Thoracic aorta (tissue), 2 donors: ENCODE measurements at regions not wholly inside any gene's neighbourhood (a gene's known extent, or its start where the extent isn't known, plus 50 kb on each side); places are given as distances from the start of the nearest gene placed in this dataset.

Experiments
- ATAC-seq: fragments of 150-250 bp; one replicate; pipeline ENCODE4 v1.8.0; 2017; ENCODE audit warnings: low read depth; ENCODE audit not compliant: insufficient number of reproducible peaks, low FRiP score
- DNase-seq: peaks from one replicate; pipeline ENCODE4 v3.0.0-alpha.2; 2020; ENCODE audit warnings: low spot score
- H3K27ac ChIP-seq, 2 donors: fragments of 200-600 bp; sonication (generic); 1 replicate in 1 of 2; 2 replicates in 1 of 2; pipeline ENCODE4 v1.5.1; 2016; ENCODE audit warnings: mild to moderate bottlenecking in 2 of 2, moderate library complexity in 2 of 2
- H3K27me3 ChIP-seq: fragments of 200-600 bp; sonication (generic); replicated peaks from 2 replicates; pipeline ENCODE4 v1.6.0; 2016; ENCODE audit warnings: mild to moderate bottlenecking; ENCODE audit not compliant: insufficient read depth
- H3K36me3 ChIP-seq: fragments of 200-600 bp; sonication (generic); one replicate; pipeline ENCODE4 v1.5.1; 2016
- H3K4me1 ChIP-seq, 2 donors: fragments of 200-600 bp; sonication (generic); 1 replicate in 1 of 2; 2 replicates in 1 of 2; pipeline versions ENCODE4 v1.5.1 to v1.6.0; 2016; ENCODE audit warnings: low read depth in 2 of 2, mild to moderate bottlenecking in 1 of 2; ENCODE audit not compliant: control insufficient read depth in 1 of 2
- H3K4me3 ChIP-seq: fragments of 200-600 bp; sonication (generic); 2 replicates; pipeline ENCODE4 v1.5.1; 2016; ENCODE audit warnings: mild to moderate bottlenecking
- H3K9me3 ChIP-seq: fragments of 200-600 bp; sonication (generic); 2 replicates; pipeline ENCODE4 v1.5.1; 2016
- CTCF ChIP-seq: fragments of 200-600 bp; sonication (generic); IDR thresholded peaks from one replicate; pipeline ENCODE4 v1.5.1; 2019; ENCODE audit warnings: antibody characterized with exemption

- no peak for TF ChIP-seq CTCF
- Histone ChIP-seq H3K4me1 (no peaks in the 10 kb centered on the region), H3K27me3 (no peaks in the 10 kb centered on the region), H3K9me3 (no peaks in the 10 kb centered on the region), H3K4me3 (no peak overlapping the region), H3K27ac (no peak overlapping the region), H3K36me3 (no peaks in the 10 kb centered on the region)
- no peak for DNase-seq
- no peak for ATAC-seq
Measured at GRCh38 chr9:27856054-27856453, 282.8 kb upstream of the C9orf72 start.

GRCh38 chr9:27856748-27857147, 283.5 kb upstream of the C9orf72 start:
- Histone ChIP-seq H3K9me3 (no peaks in the 10 kb centered on the region), H3K36me3 (no peaks in the 10 kb centered on the region), H3K4me3 (no peak overlapping the region), H3K4me1 (no peaks in the 10 kb centered on the region), H3K27ac (no peak overlapping the region), H3K27me3 (no peaks in the 10 kb centered on the region)
- no peak for TF ChIP-seq CTCF
- ATAC-seq (no peak), DNase-seq (no peak)

- H3K9me3 ChIP-seq, result no peaks in the 10 kb centered on the region
- ATAC-seq (no peak), DNase-seq (no peak)
- H3K27me3 ChIP-seq, result no peaks in the 10 kb centered on the region
- TF ChIP-seq CTCF, result no peak
- no peak overlapping the region for H3K27ac ChIP-seq
- H3K4me1 ChIP-seq, result no peaks in the 10 kb centered on the region
- no peaks in the 10 kb centered on the region for H3K36me3 ChIP-seq
- no peak overlapping the region for H3K4me3 ChIP-seq
Measured at GRCh38 chr9:27861887-27862286, 288.6 kb upstream of the C9orf72 start.

- Histone ChIP-seq H3K27ac (no peak overlapping the region), H3K4me1 (no peaks in the 10 kb centered on the region), H3K4me3 (no peak overlapping the region), H3K9me3 (no peaks in the 10 kb centered on the region), H3K36me3 (no peaks in the 10 kb centered on the region), H3K27me3 (no peaks in the 10 kb centered on the region)
- DNase-seq (no peak), ATAC-seq (no peak)
- TF ChIP-seq CTCF, result no peak
Measured at GRCh38 chr9:27864644-27865438, 291.6 kb upstream of the C9orf72 start.

GRCh38 chr9:27866741-27867140, 293.5 kb upstream of the C9orf72 start:
- ATAC-seq, result no peak
- no peaks in the 10 kb centered on the region for H3K27me3 ChIP-seq
- no peaks in the 10 kb centered on the region for H3K9me3 ChIP-seq
- no peak overlapping the region for H3K4me3 ChIP-seq
- H3K27ac ChIP-seq, result no peak overlapping the region
- no peaks in the 10 kb centered on the region for H3K4me1 ChIP-seq
- TF ChIP-seq CTCF, result no peak
- DNase-seq, result no peak
- no peaks in the 10 kb centered on the region for H3K36me3 ChIP-seq
